GM23338 (cell line): ENCODE measurements at regions not wholly inside any gene's neighbourhood (a gene's known extent, or its start where the extent isn't known, plus 50 kb on each side); places are given as distances from the start of the nearest gene placed in this dataset.

Source experiments
- ATAC-seq: fragments of 200-7000 bp; cut with Tn5 transposase; 3 replicates; pipeline ENCODE4 v1.9.1; 2020
- DNase-seq: peaks from one replicate; pipeline ENCODE4 v3.0.0-alpha.2; 2015; ENCODE audit warnings: low spot score
- H2AFZ ChIP-seq: fragments of 200-600 bp; sonication (generic); 2 replicates; pipeline ENCODE4 v1.8.0; 2016; ENCODE audit warnings: antibody characterized with exemption, mild to moderate bottlenecking, moderate library complexity
- H3F3A ChIP-seq: fragments of 200-600 bp; sonication (generic); replicated peaks from 2 replicates; pipeline ENCODE4 v1.8.0; 2017; ENCODE audit warnings: antibody characterized with exemption, mixed run types, low read depth
- H3K27ac ChIP-seq: fragments of 200-600 bp; sonication (generic); 2 replicates; pipeline ENCODE4 v1.6.1; 2016; ENCODE audit warnings: low read depth
- H3K27me3 ChIP-seq: fragments of 200-600 bp; sonication (generic); 2 replicates; pipeline ENCODE4 v1.8.0; 2016; ENCODE audit warnings: mild to moderate bottlenecking, mixed run types, moderate library complexity; ENCODE audit not compliant: insufficient read depth
- H3K36me3 ChIP-seq: fragments of 200-600 bp; sonication (generic); 2 replicates; pipeline ENCODE4 v1.8.0; 2016; ENCODE audit warnings: mild to moderate bottlenecking; ENCODE audit not compliant: insufficient read depth
- H3K4me1 ChIP-seq: fragments of 200-600 bp; sonication (generic); 2 replicates; pipeline ENCODE4 v1.8.0; 2016; ENCODE audit warnings: mild to moderate bottlenecking, moderate library complexity; ENCODE audit not compliant: insufficient read depth
- H3K4me2 ChIP-seq: fragments of 200-600 bp; sonication (generic); 2 replicates; pipeline ENCODE4 v1.7.1; 2017; ENCODE audit warnings: mixed run types
- H3K4me3 ChIP-seq: fragments of 200-600 bp; sonication (generic); 2 replicates; pipeline ENCODE4 v1.6.1; 2016; ENCODE audit warnings: mixed run types
- H3K79me2 ChIP-seq: fragments of 200-600 bp; sonication (generic); replicated peaks from 2 replicates; pipeline ENCODE4 v1.8.0; 2017; ENCODE audit warnings: mild to moderate bottlenecking; ENCODE audit not compliant: insufficient read depth
- H3K9me2 ChIP-seq: fragments of 200-600 bp; sonication (generic); 2 replicates; pipeline ENCODE4 v1.8.0; 2017; ENCODE audit not compliant: insufficient read depth
- H4K20me1 ChIP-seq: fragments of 200-600 bp; sonication (generic); replicated peaks from 2 replicates; pipeline ENCODE4 v1.8.0; 2017; ENCODE audit warnings: mild to moderate bottlenecking; ENCODE audit not compliant: insufficient read depth
- H3K27ac Mint-ChIP-seq: 2 replicates; pipeline ENCODE4 v1.8.0; 2020; ENCODE audit warnings: inconsistent platforms, mild to moderate bottlenecking, moderate library complexity, mixed read lengths
- H3K27me3 Mint-ChIP-seq: 3 replicates; pipeline ENCODE4 v1.8.0; 2022; ENCODE audit warnings: low read depth, mild to moderate bottlenecking, moderate library complexity, mixed read lengths, inconsistent platforms; ENCODE audit not compliant: insufficient read depth, poor library complexity
- H3K36me3 Mint-ChIP-seq: 3 replicates; pipeline ENCODE4 v1.8.0; 2021; ENCODE audit warnings: low read depth, mild to moderate bottlenecking, inconsistent platforms, moderate library complexity, mixed read lengths
- H3K4me1 Mint-ChIP-seq: 3 replicates; pipeline ENCODE4 v1.8.0; 2020; ENCODE audit warnings: mild to moderate bottlenecking, inconsistent platforms, mixed read lengths
- H3K4me3 Mint-ChIP-seq: 3 replicates; pipeline ENCODE4 v1.8.0; 2021; ENCODE audit warnings: moderate library complexity, mild to moderate bottlenecking, inconsistent platforms, mixed read lengths
- H3K9me3 Mint-ChIP-seq: 3 replicates; pipeline ENCODE4 v1.8.0; 2020; ENCODE audit warnings: moderate library complexity, mild to moderate bottlenecking, inconsistent platforms, mixed read lengths
- CTCF ChIP-seq, 2 experiments: fragments of 200-600 bp in 1 of 2; sonication (generic) in 1 of 2; conservative IDR thresholded peaks; 2 replicates each; pipeline versions ENCODE4 v1.5.1 to v1.6.1; 2016 to 2017; ENCODE audit warnings: antibody characterized with exemption in 2 of 2, low read depth in 2 of 2, mild to moderate bottlenecking in 2 of 2, moderate library complexity in 1 of 2
- EZH2 ChIP-seq: fragments of 200-600 bp; sonication (generic); IDR thresholded peaks from one replicate; pipeline ENCODE4 v1.8.0; 2017; ENCODE audit warnings: antibody characterized with exemption, mild to moderate bottlenecking, low read depth; ENCODE audit not compliant: unreplicated experiment
- EZH2phosphoT487 ChIP-seq: fragments of 200-600 bp; sonication (generic); IDR thresholded peaks from one replicate; pipeline ENCODE4 v1.8.1; 2018; ENCODE audit warnings: antibody characterized with exemption; ENCODE audit not compliant: unreplicated experiment
- JUNB ChIP-seq: IDR thresholded peaks from one replicate; pipeline ENCODE4 v1.6.1; 2016; ENCODE audit warnings: antibody characterized with exemption; ENCODE audit not compliant: unreplicated experiment
- NANOG ChIP-seq: IDR thresholded peaks from 2 replicates; pipeline ENCODE4 v1.6.1; 2016; ENCODE audit warnings: antibody characterized with exemption, borderline replicate concordance
- STAT1 ChIP-seq: IDR thresholded peaks from one replicate; pipeline ENCODE4 v1.6.1; 2016; ENCODE audit warnings: antibody characterized with exemption; ENCODE audit not compliant: unreplicated experiment
- ZNF114 ChIP-seq: fragments of 250-450 bp; sonication (Bioruptor Pico); IDR thresholded peaks from 2 replicates; pipeline ENCODE4 v1.5.0; 2020; ENCODE audit warnings: mild to moderate bottlenecking, moderate library complexity
- ZNF331 ChIP-seq: fragments of 250-450 bp; sonication (Bioruptor Pico); IDR thresholded peaks from 2 replicates; pipeline ENCODE4 v1.5.0; 2020; ENCODE audit warnings: low read depth, mild to moderate bottlenecking, moderate library complexity
- ZNF462 ChIP-seq: fragments of 250-450 bp; sonication (Bioruptor Pico); IDR thresholded peaks from 2 replicates; pipeline ENCODE4 v1.5.0; 2020; ENCODE audit warnings: mild to moderate bottlenecking, moderate library complexity

- no peak for TF ChIP-seq ZNF462 (CRISPR knock-in tag)
- no peak for TF ChIP-seq JUNB
- no peak for TF ChIP-seq STAT1
Observed at GRCh38 chr2:220259662-220260061, 632.2 kb downstream of the SLC4A3 start (continued).

GRCh38 chr2:220263300-220263699 is 635.9 kb downstream of the SLC4A3 start:
- peaks cover 10% of the 10 kb centered on the region; the same call in 2 of the 3 replicates for H3K9me3 Mint-ChIP-seq
- no peaks in the 10 kb centered on the region for H3K4me1 Mint-ChIP-seq
- TF ChIP-seq ZNF331 (CRISPR knock-in tag) = no peak
- TF ChIP-seq ZNF462 (CRISPR knock-in tag) = no peak
- TF ChIP-seq ZNF114 (CRISPR knock-in tag) = no peak
- no peak for TF ChIP-seq NANOG
- no peak for TF ChIP-seq CTCF (conservative IDR thresholded peaks at IDR 0.05; ENCODE audit: low read depth in 2 of 2)
- TF ChIP-seq EZH2 = no peak
- no peak for TF ChIP-seq EZH2phosphoT487

More at GRCh38 chr2:220263300-220263699, 635.9 kb downstream of the SLC4A3 start:
- Histone ChIP-seq H3F3A (no peaks in the 10 kb centered on the region), H4K20me1 (no peaks in the 10 kb centered on the region), H3K36me3 (no peaks in the 10 kb centered on the region), H3K27ac (no peak overlapping the region), H3K4me3 (no peak overlapping the region), H3K9me2 (peaks cover 11% of the 10 kb centered on the region), H3K79me2 (no peaks in the 10 kb centered on the region), H3K4me2 (no peak overlapping the region), H3K4me1 (no peaks in the 10 kb centered on the region), H3K27me3 (no peaks in the 10 kb centered on the region), H2AFZ (no peak overlapping the region)
- Mint-ChIP-seq H3K27ac (no peak overlapping the region), H3K4me3 (no peak overlapping the region), H3K36me3 (peaks cover 12% of the 10 kb centered on the region; the same call in 2 of the 3 replicates), H3K27me3 (peaks cover 2% of the 10 kb centered on the region)
- DNase-seq (no peak), ATAC-seq (no peak)
